ENCODE measurements at regions not wholly inside any gene's neighbourhood (a gene's known extent, or its start where the extent isn't known, plus 50 kb on each side); places are given as distances from the start of the nearest gene placed in this dataset.

DNA sequence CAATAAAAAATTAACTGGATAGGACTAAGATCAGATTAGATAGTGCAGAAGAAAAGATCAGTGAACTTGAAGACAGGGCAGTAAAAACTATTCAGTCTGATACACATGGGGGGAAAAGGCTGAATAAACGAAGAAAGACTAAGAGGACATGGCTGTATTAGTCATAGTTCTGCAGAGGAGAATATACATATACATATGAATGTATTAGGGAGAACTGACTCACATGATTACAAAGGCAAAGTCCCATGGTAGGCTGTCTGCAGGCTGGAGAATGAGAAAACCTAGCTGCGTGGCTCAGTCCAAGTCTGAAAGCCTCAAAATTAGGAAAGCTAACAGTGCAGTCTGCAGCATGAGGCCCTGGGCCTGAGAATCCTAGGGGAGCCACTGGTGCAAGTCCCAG lies 98.2 kb upstream of the GNAO1 start:
- no peak for DNase-seq (ENCODE audit: low read depth in 2 of 2, low spot score in 1 of 2)

DNA sequence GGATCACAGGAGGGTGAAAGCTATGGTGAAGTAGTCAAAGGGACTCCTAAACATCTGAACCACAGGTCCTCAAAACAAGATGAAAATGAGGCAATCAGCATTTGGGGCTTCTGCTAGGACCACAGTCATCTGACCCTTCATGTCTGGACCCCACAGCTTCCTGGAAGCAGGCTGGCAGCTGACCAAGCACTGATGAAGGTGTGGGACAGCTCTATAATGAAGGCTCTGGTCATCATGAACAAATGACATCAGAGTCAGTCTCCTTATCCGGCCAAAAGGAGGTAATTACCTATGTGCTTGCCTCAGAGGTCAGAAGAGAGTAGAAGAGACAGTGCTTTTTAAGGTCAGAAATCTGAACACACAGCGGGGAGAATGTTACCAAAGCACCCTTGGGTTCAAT lies 101.2 kb upstream of the GNAO1 start:
- no peak for DNase-seq (ENCODE audit: low read depth in 2 of 2, low spot score in 1 of 2)

DNA sequence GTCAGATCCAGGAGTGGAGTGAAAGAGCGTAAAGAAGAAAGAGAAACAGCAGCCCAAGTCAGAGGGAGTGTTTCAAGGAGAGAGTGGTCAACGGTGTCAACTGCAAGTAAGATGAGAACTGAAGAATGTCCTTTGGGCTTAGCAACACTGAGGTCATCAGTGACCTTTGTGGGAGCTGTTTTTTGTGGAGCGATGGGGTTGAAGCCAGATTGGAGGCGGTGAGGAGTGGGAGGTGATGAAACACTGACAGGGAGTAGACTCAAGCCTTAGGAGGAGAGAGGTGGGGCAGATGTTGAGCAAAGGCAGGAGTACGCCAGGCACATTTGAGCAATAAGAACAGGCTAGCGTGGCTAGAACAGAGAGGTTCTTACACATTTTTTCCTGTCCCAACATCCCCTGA lies 103.7 kb upstream of the GNAO1 start:
- no peak for DNase-seq (ENCODE audit: low read depth in 2 of 2, low spot score in 1 of 2)

DNA sequence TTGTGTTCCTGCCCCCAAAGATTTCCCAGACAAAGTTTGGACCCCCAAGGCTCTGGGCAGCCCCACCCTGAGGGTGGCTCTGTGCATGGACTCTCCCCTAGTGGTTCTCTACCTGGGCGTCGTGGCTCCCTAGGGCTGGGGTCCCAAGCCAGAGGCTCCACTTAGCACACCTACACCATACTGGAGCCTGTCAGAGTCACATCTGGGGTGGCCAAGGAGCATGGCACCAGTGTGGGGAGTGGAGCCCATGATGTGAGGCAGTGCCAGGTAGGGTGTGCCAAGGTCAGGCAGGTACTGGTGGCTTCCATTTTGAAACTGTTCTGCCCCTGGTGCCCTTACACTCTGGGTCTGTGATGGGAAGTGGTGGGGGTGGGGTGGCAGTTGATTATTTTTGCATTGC lies 109.9 kb upstream of the GNAO1 start:
- DNase-seq (ENCODE audit: low read depth in 2 of 2, low spot score in 1 of 2), result no peak

DNA sequence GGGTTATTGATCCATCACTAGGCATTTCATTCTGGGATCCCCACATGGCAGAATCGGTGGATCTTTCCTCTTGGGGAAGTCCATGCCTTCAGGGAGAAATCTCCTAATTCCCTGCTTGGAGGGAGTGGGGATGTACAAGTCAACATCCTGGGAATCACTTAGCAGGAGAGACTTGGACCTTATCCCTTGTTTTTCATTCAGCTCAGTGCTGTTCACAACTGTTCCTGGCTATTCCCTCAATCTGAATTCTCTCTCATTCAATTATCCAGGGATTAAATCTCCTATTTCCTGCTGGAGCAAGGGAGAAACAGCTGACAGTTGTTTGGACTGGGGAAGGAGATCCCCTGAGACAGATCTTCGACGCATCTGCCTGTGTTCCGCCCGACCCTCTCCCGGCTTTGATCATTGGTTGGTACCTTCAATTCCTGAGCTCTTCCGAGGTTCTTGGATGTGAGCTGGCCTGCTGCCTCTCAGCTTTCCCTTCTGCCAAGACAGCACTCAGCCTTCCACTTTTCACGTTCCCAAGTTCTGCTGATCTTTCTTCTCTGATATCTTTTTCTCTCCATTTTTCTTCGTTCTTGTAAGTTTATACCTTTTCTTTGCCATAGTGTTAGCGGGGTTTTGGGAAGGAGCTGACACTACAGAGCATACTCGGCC lies 115.4 kb upstream of the GNAO1 start:
- no peak for DNase-seq (ENCODE audit: low read depth in 2 of 2, low spot score in 1 of 2)

DNA sequence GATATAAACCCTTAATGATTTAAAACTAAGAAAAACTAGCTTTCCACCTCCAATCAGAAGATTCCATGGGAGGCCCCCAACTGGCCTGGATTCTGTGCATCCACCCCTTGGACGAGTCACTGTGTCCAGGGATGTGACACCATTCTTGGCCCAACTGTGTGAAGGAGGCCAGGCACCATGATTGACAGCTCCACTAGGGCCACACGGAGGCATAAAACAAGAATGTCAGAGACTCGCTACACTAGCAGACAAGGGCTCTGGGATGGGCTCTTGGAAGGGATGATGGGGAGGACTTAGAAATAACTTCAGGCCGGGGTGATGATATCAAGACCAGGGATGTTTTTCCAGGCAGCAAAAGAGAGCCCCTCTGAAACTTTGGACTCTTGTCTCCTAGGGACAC lies 117.8 kb upstream of the GNAO1 start:
- DNase-seq (ENCODE audit: low read depth in 2 of 2, low spot score in 1 of 2), result no peak

DNA sequence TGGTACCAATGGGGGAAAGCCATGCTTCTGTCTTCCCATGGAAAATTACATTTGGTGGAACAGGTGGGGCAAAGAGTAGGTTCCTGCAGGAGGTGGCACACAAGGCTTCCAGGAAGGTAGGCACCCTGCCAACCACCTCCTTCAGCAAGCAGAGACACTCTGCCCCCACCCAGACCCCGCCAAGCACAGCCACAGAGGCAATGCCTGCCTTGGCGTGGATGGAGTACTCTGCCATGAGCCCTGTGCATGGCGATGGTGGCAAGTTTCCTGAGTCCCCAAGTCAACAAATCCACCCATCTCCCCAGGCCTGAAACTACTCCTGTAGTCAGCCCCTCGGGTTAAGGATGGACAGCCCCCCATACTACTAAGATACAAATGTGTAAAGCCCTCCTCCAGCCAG lies 119.2 kb upstream of the GNAO1 start:
- DNase-seq (ENCODE audit: low read depth in 2 of 2, low spot score in 1 of 2), result no peak

DNA sequence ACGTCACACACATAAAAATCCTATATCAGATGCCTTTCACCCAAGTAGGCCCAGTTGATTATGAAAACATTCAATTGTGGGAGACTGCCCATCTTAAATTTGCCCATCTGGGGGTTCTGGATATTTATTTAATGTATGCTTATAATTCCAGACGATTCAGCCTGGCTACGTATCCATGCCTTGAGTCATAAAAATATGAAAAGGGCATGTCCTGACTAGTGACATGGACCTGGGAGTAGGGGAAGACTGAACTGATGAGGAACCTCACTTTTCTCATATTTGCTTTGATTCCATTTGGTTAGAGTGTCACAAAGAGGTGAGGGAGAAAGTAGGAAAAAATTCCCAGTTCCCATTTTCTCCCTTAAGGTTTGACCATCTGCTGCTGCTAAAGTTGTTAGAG lies 122.5 kb upstream of the GNAO1 start:
- DNase-seq (ENCODE audit: low read depth in 2 of 2, low spot score in 1 of 2), result no peak

DNA sequence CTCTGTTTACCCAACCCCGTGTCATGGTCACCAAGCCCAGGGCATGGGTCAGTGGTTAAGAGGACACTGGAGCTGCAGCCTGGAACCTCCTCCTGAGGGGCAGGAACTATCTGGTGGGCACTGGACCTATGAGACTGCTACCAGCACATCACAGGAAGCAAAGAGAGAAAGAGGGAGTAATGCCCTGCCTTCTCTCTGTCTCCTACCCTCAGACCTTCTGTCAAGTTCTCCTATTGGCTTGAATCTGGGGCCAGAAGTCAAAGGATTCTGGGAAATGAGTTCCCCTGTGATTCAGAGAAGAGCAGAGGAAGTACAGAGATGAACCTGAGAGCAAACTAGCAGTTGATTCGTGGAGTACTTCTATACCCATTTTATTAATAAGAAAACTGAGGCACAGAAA lies 123.0 kb upstream of the GNAO1 start:
- no peak for DNase-seq (ENCODE audit: low read depth in 2 of 2, low spot score in 1 of 2)

DNA sequence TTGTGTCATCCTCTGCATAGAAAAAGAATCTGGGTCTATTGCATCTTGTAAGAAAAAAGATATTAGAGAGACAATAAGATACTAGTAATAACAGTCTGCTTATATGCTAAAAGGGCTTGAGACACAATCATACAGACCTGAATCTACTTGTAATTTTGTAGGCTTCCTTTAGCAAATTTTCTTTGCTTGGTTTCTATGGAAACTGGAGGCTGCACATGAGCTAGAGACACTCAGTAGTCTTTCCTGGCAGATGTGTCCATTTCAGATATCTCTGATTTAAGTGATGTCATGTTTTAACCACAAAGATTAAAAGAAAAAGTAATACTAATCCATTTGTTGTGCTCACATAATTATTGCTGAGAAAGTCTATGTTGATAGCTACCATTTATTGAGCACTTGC lies 123.9 kb upstream of the GNAO1 start:
- DNase-seq (ENCODE audit: low read depth in 2 of 2, low spot score in 1 of 2), result no peak

DNA sequence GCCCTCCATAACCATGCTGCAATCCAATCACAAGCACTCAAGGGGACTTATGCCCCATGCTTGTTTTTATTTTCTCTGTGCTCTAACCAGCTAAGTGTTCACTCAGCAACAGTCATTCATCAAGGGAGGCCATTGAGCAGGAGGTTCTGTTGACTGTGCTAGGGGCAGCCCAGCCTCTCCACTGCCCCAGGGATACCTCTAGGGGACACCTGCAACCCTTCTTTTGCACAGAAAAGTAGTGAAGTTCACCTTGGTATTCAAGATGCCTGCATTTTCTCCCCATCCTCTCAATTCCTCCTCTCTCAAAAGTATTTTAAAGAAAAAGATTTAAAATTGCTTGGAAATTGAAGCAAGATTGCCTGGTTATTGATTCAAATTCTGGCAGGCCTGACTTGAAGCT lies 124.7 kb upstream of the GNAO1 start:
- no peak for DNase-seq (ENCODE audit: low read depth in 2 of 2, low spot score in 1 of 2)

DNA sequence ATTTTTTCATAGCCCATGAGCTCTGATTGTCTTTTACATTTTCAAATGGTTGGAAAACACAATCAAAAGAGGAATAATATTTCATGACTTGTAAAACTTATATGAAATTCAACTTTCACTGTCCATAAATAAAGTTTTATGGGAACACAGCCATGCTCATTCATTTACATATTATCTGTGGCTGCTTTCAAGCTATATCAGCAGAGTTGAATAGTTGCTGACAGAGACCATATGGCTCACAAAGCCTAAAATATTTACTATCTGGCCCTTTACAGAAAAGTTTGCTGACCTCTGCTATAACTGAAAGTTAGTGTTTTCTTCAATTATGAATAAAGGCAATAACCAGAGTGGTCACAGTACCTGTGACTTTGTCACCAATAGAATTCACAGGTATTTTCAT lies 128.2 kb upstream of the GNAO1 start:
- no peak for DNase-seq (ENCODE audit: low read depth in 2 of 2, low spot score in 1 of 2)

DNA sequence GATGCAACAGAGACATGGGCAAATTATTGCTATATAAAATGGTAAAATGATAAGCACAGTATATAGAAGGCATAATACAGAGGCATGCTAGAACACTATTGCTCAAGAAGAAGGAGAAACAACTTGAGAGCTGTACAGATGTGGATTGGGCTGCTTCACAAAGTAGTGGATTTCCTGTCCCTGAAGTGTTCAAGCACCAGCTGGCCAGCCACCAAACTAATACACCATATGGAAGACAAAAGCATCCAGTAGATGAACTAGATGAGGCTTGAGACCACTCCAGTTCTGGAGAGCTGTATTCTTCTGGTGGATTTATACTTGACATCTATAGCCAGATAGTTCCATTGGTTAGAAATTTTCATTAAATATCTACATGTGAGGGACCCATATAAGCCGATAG lies 134.1 kb upstream of the GNAO1 start:
- DNase-seq (ENCODE audit: low read depth in 2 of 2, low spot score in 1 of 2), result no peak

DNA sequence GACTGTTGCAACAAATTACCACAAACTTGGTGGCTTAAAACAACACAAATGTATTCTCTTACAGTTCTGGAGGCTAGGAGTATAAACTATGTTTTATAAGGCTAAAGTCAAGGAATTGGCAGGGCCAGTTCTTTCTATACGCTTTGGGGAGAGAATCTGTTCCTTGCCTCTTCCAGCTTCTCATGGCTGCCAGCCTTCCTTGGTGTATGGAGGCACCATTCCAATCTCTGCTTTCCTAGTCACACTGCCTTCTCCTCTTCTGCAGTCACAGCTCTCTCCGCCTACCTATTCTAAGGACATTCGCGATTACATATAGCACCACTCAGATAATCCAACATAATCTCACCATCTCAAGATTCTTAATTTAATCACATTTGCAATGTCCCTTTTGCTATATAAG lies 140.4 kb upstream of the GNAO1 start:
- no peak for DNase-seq (ENCODE audit: low read depth in 2 of 2, low spot score in 1 of 2)

DNA sequence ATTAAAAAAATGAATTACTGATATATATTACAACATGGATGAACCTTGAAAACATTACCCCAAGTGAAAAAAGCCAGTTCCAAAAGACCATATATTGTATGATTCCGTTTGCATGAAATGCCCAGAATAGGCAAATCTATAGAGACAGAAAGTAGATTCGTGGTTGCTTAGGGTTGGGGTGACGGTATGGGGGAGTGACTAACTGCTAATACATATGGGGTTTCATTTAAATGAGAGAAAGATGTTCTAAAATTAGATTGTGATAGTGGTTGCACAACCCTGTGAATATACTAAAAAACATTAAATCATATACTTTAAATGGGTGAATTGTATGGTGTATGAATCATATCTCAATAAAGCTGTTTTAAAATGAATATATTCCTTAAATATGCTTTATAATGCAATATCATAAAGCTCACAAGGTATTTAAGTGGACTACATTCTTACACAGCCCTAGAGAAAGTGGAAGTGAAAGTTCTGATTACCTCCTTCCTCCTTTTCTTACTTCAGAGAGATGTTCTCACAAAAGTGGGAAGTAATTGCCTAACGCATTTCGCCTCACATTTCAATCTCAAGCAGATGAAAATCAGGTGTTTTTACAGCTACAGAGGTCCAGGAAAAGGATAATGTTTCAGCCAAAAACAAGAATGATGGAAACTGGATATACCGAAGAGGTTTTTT lies 142.7 kb upstream of the GNAO1 start:
- DNase-seq (ENCODE audit: low read depth in 2 of 2, low spot score in 1 of 2), result no peak

DNA sequence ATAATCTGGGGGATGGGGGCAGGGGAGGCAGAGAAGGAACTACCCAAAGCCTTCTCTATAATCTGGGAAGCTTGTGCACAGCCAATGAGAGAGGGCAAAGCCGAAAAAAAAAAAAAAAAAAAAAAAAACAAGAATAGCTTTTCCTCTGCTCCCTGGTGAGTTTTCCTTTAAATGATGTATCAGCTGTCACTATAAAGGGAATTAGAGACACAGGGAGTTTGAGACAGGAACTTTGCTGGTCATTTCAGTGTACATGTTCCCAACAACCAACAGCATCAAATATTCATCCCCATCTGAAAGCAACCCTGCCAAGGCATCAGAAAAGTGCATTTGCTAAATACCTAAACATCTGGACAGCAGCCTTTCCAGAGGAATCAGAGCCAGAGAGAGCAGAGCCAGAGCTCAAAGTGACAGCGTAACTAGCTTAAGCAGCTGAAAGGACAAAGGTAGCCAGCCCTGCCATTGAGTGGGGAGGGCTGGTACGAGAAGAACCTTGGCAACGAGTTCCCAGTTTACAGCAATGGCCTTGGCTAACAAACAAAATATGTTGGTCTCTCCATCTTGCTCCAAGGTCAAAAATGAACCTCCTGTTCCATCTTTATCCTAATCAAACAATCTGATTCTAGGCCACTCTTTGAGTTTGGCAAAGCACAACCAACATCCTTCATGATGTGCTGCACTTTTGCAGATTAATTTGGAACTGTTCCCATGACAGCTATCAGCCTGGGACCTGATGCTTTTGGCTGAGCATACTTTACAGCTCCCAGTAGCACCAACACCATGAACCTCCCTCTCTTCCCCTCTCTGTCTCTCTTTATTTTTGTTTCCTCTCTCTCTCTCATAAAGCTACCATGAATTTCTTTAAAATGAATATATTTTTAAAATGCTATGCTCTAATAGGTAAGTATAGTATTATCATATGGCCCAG lies 143.7 kb upstream of the GNAO1 start:
- no peak for DNase-seq (ENCODE audit: low read depth in 2 of 2, low spot score in 1 of 2)

DNA sequence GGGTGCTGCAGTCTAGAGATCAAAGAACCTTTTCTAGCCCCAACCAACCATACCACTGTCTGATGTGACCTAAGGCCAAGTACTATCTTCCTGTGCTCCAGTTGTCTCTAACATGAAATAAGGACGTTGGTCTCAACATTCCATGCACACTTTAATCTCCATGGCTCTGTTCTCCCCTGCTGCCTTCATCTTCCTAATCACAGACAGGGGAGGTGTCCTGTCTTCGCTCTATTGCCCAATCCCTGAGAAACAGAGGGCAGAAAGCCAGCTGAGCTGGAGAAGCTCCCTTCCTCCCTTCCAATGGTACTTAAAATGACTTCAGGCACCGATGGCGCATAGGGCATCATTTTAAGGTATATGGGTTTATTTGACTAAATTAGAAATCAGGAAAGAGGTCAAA lies 148.9 kb upstream of the GNAO1 start:
- DNase-seq (ENCODE audit: low read depth in 2 of 2, low spot score in 1 of 2), result no peak

DNA sequence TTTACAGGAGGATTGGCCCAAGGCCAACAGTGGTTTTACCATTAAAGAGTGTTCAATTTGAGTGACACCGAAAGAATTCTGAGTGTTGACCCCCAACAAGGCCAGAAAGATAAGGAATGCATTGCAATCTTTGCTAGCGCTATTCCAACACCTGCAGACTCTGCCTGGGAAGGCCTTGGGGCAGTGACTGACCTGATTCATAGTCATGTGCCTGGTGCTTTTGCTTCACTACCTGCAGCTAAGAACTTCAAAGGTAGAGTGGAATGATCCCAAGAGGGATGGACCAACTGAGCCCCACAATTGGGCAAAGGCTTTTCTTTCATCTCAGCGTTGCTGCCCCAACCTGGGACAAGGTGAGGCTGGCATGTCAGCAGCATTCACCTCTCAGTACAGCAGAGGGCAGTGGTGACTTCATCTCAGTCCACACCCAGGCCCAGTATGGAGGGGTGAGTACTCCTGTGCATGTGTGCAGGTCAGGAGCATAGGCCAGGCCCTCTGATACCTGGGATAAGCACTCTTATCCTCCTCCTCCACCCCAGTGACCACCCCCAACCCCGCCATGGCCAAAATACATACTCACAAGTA lies 149.6 kb upstream of the GNAO1 start:
- DNase-seq (ENCODE audit: low read depth in 2 of 2, low spot score in 1 of 2), result no peak

DNA sequence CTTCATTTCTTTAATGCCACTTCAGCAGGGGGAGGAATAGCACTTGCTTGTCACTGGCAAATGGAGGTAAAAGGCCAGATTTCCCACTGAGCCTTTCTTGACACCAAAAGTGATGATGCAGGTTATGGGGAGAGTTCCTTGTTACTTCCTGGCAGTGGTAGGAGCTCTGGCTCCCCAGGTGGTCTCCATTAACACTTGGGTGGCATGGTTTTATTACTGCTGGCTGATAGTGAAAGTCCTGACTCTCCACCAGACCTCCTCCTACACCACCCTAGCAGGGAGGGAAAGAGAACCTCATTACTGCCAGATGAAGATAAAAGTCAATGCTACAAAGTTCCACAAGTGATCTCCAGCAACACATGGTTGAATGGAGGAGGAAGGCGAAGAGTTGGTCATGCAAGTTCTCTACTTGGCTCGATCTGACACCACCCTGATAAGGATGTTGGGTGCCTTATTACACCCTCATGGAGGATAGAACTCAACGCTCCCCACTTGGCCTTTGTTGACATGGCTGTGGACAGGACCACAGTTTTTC lies 152.7 kb upstream of the GNAO1 start:
- DNase-seq (ENCODE audit: low read depth in 2 of 2, low spot score in 1 of 2), result no peak

DNA sequence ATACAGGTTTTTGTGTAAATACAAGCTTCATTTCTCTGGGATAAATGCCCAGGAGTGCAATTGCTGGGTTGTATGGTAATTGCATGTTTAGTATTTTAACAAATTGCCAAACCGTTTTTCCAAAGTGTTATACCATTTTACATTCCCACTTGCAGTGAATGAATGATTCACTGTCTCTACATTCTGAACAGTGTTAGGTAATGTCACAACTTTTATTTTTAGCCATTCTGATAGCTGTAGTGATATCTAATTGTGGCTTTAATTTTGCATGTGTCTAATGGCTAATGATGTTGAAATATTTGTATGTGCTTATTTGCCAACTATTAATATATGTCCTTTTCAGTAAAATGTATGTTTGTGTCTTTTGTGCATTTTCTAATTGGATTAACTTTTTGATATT lies 156.9 kb upstream of the CES5A start:
- DNase-seq (ENCODE audit: low read depth in 2 of 2, low spot score in 1 of 2), result no peak

DNA sequence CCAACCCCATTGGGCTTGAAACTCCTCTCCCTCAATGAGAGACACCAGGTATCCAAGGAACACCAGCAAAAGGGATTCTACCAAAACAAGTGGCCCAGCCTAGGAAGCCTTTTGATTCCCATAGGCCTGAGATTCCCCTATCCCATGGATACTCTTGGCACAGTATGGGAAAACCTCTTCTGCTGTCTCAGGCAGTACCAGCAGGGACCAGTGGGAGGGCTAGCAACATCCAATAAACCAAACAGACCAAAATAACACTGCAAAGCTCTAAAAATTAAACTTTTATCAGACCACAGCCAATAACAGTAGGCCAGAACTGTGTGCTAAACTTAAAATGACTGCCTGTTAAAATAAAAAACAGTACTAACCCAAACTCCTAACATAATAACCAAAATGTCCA lies 153.9 kb upstream of the CES5A start:
- DNase-seq (ENCODE audit: low read depth in 2 of 2, low spot score in 1 of 2), result no peak

DNA sequence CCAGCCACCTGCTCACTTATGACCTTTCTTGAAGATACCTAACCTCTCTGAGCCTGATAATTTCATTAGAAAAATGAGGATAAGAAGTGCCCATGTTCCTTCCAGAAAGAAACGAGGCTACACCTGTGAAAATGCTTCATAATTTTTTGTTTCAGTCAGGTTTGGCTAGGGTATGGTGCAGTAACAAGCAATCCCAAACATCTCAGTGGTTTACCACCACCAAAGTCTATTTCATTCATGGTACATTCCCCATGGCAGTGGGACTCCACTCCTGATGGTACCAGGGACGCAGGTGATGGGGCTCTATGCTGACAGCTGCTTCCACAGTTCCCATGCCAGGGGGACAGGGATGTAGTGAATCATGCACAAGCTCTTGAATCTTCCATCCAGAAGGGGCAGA lies 147.6 kb upstream of the CES5A start:
- DNase-seq (ENCODE audit: low read depth in 2 of 2, low spot score in 1 of 2), result no peak
